ENCODE measurements at regions not wholly inside any gene's neighbourhood (a gene's known extent, or its start where the extent isn't known, plus 50 kb on each side); places are given as distances from the start of the nearest gene placed in this dataset.

DNA sequence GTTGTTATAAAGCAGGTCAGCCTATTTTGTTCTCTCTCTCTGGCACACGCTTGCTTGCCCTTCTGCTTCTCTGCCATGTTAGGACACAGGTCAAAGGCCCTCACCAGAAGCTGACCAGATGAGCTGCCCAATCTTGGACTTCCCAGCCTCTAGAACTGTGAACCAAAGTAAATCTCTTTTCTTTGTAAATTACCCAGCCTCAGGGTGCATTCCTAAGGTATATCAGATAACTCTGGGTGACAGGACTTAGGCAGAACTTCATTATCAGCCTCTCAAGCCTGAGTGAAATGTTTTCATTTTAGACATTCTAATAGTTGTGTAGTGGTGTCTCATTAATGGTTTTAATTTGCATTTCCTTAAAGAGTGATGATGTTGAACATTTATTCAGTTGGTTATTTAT is 124.3 kb downstream of the CDRT15L2 start:
- TF ChIP-seq CTCF (conservative IDR thresholded peaks at IDR 0.05; ENCODE audit: low read depth, low read length) = no peak
- TF ChIP-seq EZH2 (IDR thresholded peaks at IDR 0.05; ENCODE audit: low read length, unreplicated experiment) = no peak
